HEK293 (cell line): ENCODE measurements at regions not wholly inside any gene's neighbourhood (a gene's known extent, or its start where the extent isn't known, plus 50 kb on each side); places are given as distances from the start of the nearest gene placed in this dataset.

Source experiments
- CTCF ChIA-PET: fragments of 350-600 bp; formaldehyde crosslinking; extraction: SDS; loops from one replicate; lab custom pipeline; 2021; ENCODE audit warnings: antibody characterized with exemption; lab: Yijun Ruan, JAX
- POLR2A ChIA-PET: fragments of 300-600 bp; formaldehyde crosslinking; extraction: SDS; loops from one replicate; lab custom pipeline; 2020; ENCODE audit warnings: antibody characterized with exemption, inconsistent platforms; lab: Yijun Ruan, JAX
- H3K27ac ChIP-seq: fragments of 200-500 bp; sonication (Bioruptor generic); 2 replicates; pipeline ENCODE4 v1.5.1; 2014; ENCODE audit warnings: low read depth, low read length, control low read depth, inconsistent platforms; ENCODE audit errors: extremely low read depth
- H3K36me3 ChIP-seq, 2 experiments: fragments of 200-500 bp in 1 of 2; sonication (Bioruptor generic) in 1 of 2; 1 replicate in 1 of 2; 2 replicates in 1 of 2; pipeline ENCODE4 v1.5.1; 2014 to 2017; ENCODE audit warnings: inconsistent platforms in 2 of 2, low read length in 2 of 2; ENCODE audit not compliant: control insufficient read depth in 2 of 2, insufficient read depth in 1 of 2
- H3K4me1 ChIP-seq: fragments of 200-500 bp; sonication (Bioruptor generic); 2 replicates; pipeline ENCODE4 v1.5.1; 2014; ENCODE audit warnings: mild to moderate bottlenecking, low read length, inconsistent platforms; ENCODE audit not compliant: control insufficient read depth, insufficient read depth
- H3K4me3 ChIP-seq: 2 replicates; pipeline ENCODE4 v1.5.1; 2011; ENCODE audit warnings: low read depth, mild to moderate bottlenecking, control low read depth, low read length, moderate library complexity
- H3K9me3 ChIP-seq: fragments of 200-500 bp; sonication (Bioruptor generic); 2 replicates; pipeline ENCODE4 v1.5.1; 2014; ENCODE audit warnings: low read depth, low read length, inconsistent platforms; ENCODE audit not compliant: control insufficient read depth, insufficient read depth
- BCL6B ChIP-seq: fragments of 450-650 bp; formaldehyde crosslinking; IDR thresholded peaks from 2 replicates; pipeline ENCODE4 v1.5.1; 2017; ENCODE audit warnings: missing biosample characterization, missing genetic modification characterization
- ELK4 ChIP-seq: IDR thresholded peaks from 2 replicates; pipeline ENCODE4 v1.6.1; 2011; ENCODE audit warnings: mild to moderate bottlenecking, low read depth, low read length, borderline replicate concordance
- HOXD13 ChIP-seq: sonication (generic); formaldehyde crosslinking; IDR thresholded peaks from 2 replicates; pipeline ENCODE4 v1.8.0; 2022; ENCODE audit warnings: missing genetic modification reagents, borderline replicate concordance
- KLF10 ChIP-seq: fragments of 450-650 bp; IDR thresholded peaks from 2 replicates; pipeline ENCODE4 v1.5.1; 2018; ENCODE audit warnings: missing biosample characterization, mild to moderate bottlenecking, missing genetic modification characterization
- PRDM1 ChIP-seq: fragments of 450-650 bp; formaldehyde crosslinking; IDR thresholded peaks from 2 replicates; pipeline ENCODE4; 2016; ENCODE audit warnings: missing biosample characterization, missing genetic modification characterization
- SCRT1 ChIP-seq: fragments of 450-650 bp; formaldehyde crosslinking; IDR thresholded peaks from 2 replicates; pipeline ENCODE4 v1.5.1; 2016; ENCODE audit warnings: missing biosample characterization, missing genetic modification characterization, borderline replicate concordance
- ZEB2 ChIP-seq: fragments of 450-650 bp; formaldehyde crosslinking; IDR thresholded peaks from 2 replicates; pipeline ENCODE4 v1.5.1; 2016; ENCODE audit warnings: missing biosample characterization, missing genetic modification characterization
- ZNF174 ChIP-seq: fragments of 450-650 bp; formaldehyde crosslinking; IDR thresholded peaks from 2 replicates; pipeline ENCODE4 v1.5.0; 2017; ENCODE audit warnings: missing biosample characterization, mild to moderate bottlenecking, missing genetic modification characterization
- ZNF19 ChIP-seq: fragments of 450-650 bp; formaldehyde crosslinking; IDR thresholded peaks from 2 replicates; pipeline ENCODE4; 2016; ENCODE audit warnings: missing biosample characterization, missing genetic modification characterization, low read depth
- ZNF2 ChIP-seq: fragments of 450-650 bp; formaldehyde crosslinking; IDR thresholded peaks from 2 replicates; pipeline ENCODE4 v1.5.1; 2016; ENCODE audit warnings: missing biosample characterization, missing genetic modification characterization
- ZNF214 ChIP-seq: fragments of 450-650 bp; formaldehyde crosslinking; IDR thresholded peaks from 2 replicates; pipeline ENCODE4 v1.5.1; 2017; ENCODE audit warnings: missing biosample characterization, mild to moderate bottlenecking, missing genetic modification characterization, borderline replicate concordance
- ZNF26 ChIP-seq: fragments of 450-650 bp; formaldehyde crosslinking; IDR thresholded peaks from 2 replicates; pipeline ENCODE4 v1.5.1; 2016; ENCODE audit warnings: missing biosample characterization, missing genetic modification characterization
- ZNF292 ChIP-seq: fragments of 450-650 bp; formaldehyde crosslinking; IDR thresholded peaks from 2 replicates; pipeline ENCODE4 v1.5.1; 2016; ENCODE audit warnings: low read depth, missing biosample characterization, missing genetic modification characterization, borderline replicate concordance
- ZNF335 ChIP-seq: fragments of 450-650 bp; formaldehyde crosslinking; conservative IDR thresholded peaks from 2 replicates; pipeline ENCODE4 v1.5.1; 2016; ENCODE audit warnings: missing biosample characterization, missing genetic modification characterization
- ZNF37A ChIP-seq: fragments of 450-650 bp; IDR thresholded peaks from 2 replicates; pipeline ENCODE4 v1.5.1; 2018; ENCODE audit warnings: missing biosample characterization, missing genetic modification characterization
- ZNF433 ChIP-seq: fragments of 450-650 bp; formaldehyde crosslinking; IDR thresholded peaks from 2 replicates; pipeline ENCODE4 v1.5.1; 2016; ENCODE audit warnings: missing biosample characterization, missing genetic modification characterization, low read depth
- ZNF518A ChIP-seq: fragments of 450-650 bp; formaldehyde crosslinking; conservative IDR thresholded peaks from 2 replicates; pipeline ENCODE4 v1.5.1; 2016; ENCODE audit warnings: low read depth, missing biosample characterization, missing genetic modification characterization
- ZNF530 ChIP-seq: fragments of 450-650 bp; formaldehyde crosslinking; IDR thresholded peaks from 2 replicates; pipeline ENCODE4 v1.5.1; 2016; ENCODE audit warnings: low read depth, missing biosample characterization, missing genetic modification characterization
- ZNF596 ChIP-seq: fragments of 450-650 bp; IDR thresholded peaks from 2 replicates; pipeline ENCODE4 v1.5.0; 2018; ENCODE audit warnings: missing biosample characterization, mild to moderate bottlenecking, missing genetic modification characterization, moderate library complexity
- ZNF658 ChIP-seq: fragments of 450-650 bp; formaldehyde crosslinking; IDR thresholded peaks from 2 replicates; pipeline ENCODE4; 2016; ENCODE audit warnings: missing biosample characterization, missing genetic modification characterization
- ZNF76 ChIP-seq: fragments of 450-650 bp; formaldehyde crosslinking; IDR thresholded peaks from 2 replicates; pipeline ENCODE4; 2016; ENCODE audit warnings: low read depth, missing biosample characterization, missing genetic modification characterization, borderline replicate concordance
- ZNF785 ChIP-seq: fragments of 450-650 bp; formaldehyde crosslinking; IDR thresholded peaks from 2 replicates; pipeline ENCODE4 v1.5.1; 2016; ENCODE audit warnings: missing biosample characterization, missing genetic modification characterization
- ZSCAN18 ChIP-seq: fragments of 450-650 bp; formaldehyde crosslinking; IDR thresholded peaks from 2 replicates; pipeline ENCODE4 v1.5.1; 2016; ENCODE audit warnings: missing biosample characterization, missing genetic modification characterization
- TF ChIP-seq, protein P1 (sequence below): fragments of 450-650 bp; formaldehyde crosslinking; IDR thresholded peaks from 2 replicates; pipeline ENCODE4 v1.5.1; 2016; ENCODE audit warnings: missing biosample characterization, missing genetic modification characterization

GRCh38 chr2:223182356-223182755 lies 130.4 kb downstream of the KCNE4 start:
- ChIA-PET POLR2A (no interaction called here), CTCF (no interaction called here)
- Histone ChIP-seq H3K9me3 (no peaks in the 10 kb centered on the region), H3K36me3 (no peaks in the 10 kb centered on the region), H3K4me1 (no peaks in the 10 kb centered on the region), H3K27ac (no peak overlapping the region), H3K4me3 (no peak overlapping the region)
- TF ChIP-seq ZNF433 (tag by site-specific recombination) (no peak), ZNF214 (tag by site-specific recombination) (no peak), ZNF37A (tag by site-specific recombination) (no peak), ZSCAN18 (tag by site-specific recombination) (no peak), ZEB2 (tag by site-specific recombination) (no peak), ZNF518A (tag by site-specific recombination) (no peak), ELK4 (no peak), ZNF26 (tag by site-specific recombination) (no peak), HOXD13 (CRISPR knock-in tag) (no peak)

DNA sequence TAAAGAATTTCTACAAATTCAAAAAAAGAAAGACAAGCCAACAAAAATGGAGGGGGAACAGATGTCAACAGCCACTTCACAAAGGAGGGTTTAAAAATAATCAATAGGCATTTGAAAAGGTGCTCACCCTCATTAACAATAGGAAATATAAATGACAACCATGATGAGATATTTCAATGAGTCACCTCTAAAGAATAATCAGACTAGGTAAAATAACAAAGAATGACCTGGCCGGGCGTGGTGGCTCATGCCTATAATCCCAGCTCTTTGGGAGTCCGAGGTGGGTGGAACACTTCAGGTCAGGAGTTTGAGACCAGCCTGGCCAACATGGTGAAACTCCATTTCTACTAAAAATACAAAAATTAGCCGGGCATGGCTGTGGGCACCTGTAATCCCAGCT lies 133.6 kb downstream of the KCNE4 start:
- Histone ChIP-seq H3K4me1 (no peaks in the 10 kb centered on the region), H3K9me3 (no peaks in the 10 kb centered on the region), H3K27ac (no peak overlapping the region), H3K4me3 (no peak overlapping the region), H3K36me3 (no peaks in the 10 kb centered on the region)
- ChIA-PET POLR2A (no interaction called here), CTCF (no interaction called here)
- TF ChIP-seq ZNF19 (no peak), ZNF174 (no peak), ZNF2 (tag by site-specific recombination) (no peak), ZNF785 (tag by site-specific recombination) (no peak), BCL6B (no peak), ZNF335 (tag by site-specific recombination) (no peak), ZNF292 (tag by site-specific recombination) (no peak), ZNF530 (no peak), ZNF596 (tag by site-specific recombination) (no peak), PRDM1 (tag by site-specific recombination) (no peak), SCRT1 (tag by site-specific recombination) (no peak), ZNF76 (tag by site-specific recombination) (no peak), KLF10 (tag by site-specific recombination) (no peak), ZNF658 (no peak)
- TF ChIP-seq, protein P1, sequence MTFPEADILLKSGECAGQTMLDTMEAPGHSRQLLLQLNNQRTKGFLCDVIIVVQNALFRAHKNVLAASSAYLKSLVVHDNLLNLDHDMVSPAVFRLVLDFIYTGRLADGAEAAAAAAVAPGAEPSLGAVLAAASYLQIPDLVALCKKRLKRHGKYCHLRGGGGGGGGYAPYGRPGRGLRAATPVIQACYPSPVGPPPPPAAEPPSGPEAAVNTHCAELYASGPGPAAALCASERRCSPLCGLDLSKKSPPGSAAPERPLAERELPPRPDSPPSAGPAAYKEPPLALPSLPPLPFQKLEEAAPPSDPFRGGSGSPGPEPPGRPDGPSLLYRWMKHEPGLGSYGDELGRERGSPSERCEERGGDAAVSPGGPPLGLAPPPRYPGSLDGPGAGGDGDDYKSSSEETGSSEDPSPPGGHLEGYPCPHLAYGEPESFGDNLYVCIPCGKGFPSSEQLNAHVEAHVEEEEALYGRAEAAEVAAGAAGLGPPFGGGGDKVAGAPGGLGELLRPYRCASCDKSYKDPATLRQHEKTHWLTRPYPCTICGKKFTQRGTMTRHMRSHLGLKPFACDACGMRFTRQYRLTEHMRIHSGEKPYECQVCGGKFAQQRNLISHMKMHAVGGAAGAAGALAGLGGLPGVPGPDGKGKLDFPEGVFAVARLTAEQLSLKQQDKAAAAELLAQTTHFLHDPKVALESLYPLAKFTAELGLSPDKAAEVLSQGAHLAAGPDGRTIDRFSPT (tag by site-specific recombination) = no peak
